ENCODE measurements at regions not wholly inside any gene's neighbourhood (a gene's known extent, or its start where the extent isn't known, plus 50 kb on each side); places are given as distances from the start of the nearest gene placed in this dataset.

GRCh38 chr4:53695540-53696463, 104.5 kb upstream of the LNX1 start:
- peaks cover 0 to 4% (median 0%) of the 10 kb centered on the region in 9 donors for H3K4me1 ChIP-seq
- no peak for DNase-seq
- ATAC-seq: no peak
- no peak overlapping the region for H3K27ac ChIP-seq
- H3K27me3 ChIP-seq: peaks cover 0 to 5% (median 0%) of the 10 kb centered on the region in 7 donors
- peaks cover 0 to 10% (median 0%) of the 10 kb centered on the region in 11 donors for H3K9me3 ChIP-seq
- no peaks in the 10 kb centered on the region for H3K36me3 ChIP-seq
- intact Hi-C loops (cut with DNase I): no loop called here
- no peak overlapping the region for H3K4me3 ChIP-seq
- TF ChIP-seq CTCF (IDR thresholded peaks at IDR 0.05): no peak
- 58 to 67% methylated on average over 7 of the region's 7 CpGs for WGBS, 2 donors

DNA sequence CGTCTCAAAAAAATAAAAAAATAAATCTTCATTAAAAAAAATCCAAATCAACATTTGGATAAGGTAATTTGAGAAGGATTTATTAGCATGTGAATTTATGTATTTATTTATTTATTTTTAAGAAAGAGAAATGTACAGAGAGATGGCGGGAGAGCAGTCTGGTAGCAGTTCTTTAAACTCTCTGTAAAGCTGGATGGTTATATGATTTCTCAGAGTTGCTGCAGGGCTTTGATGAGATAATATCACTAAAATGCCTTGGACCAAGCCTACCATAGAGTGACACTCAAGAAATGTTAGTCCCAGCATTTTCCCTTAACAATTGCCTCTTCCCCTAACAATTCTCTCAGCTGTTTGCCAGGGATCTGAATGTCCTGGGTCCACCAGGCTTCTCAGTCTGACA, 103.4 kb upstream of the LNX1 start:
- peaks cover 0 to 5% (median 0%) of the 10 kb centered on the region in 7 donors for H3K27me3 ChIP-seq
- no peaks in the 10 kb centered on the region for H3K36me3 ChIP-seq
- intact Hi-C loops (cut with DNase I): no loop called here
- WGBS, 2 donors: 99 to 100% methylated on average over 2 of the region's 2 CpGs
- peaks cover 0 to 10% (median 0%) of the 10 kb centered on the region in 11 donors for H3K9me3 ChIP-seq
- no peak overlapping the region for H3K4me3 ChIP-seq
- H3K27ac ChIP-seq: no peak overlapping the region
- peaks cover 0 to 4% (median 0%) of the 10 kb centered on the region in 9 donors for H3K4me1 ChIP-seq
- ATAC-seq (no peak), DNase-seq (no peak)
- no peak for TF ChIP-seq CTCF (IDR thresholded peaks at IDR 0.05)

DNA sequence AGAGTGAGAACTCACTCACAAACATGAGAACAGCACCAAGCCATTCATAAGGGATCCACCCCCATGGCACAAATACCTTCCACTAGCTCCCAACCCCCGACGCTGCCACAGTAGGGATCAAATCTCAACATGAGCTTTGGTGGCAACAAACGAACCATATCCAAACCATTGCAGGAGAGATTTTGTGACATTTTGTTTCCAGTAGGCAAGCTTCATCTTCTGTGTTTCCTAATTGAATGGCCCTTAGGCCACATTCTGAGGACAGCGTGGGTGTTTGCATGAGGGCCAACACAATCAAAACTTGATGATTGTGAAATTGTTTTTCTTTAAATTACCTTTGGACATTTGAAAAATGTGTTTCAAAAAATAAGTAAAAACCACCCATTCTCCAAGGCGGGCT, 102.6 kb upstream of the LNX1 start:
- TF ChIP-seq CTCF (IDR thresholded peaks at IDR 0.05): no peak
- no peaks in the 10 kb centered on the region for H3K36me3 ChIP-seq
- no peak overlapping the region for H3K4me3 ChIP-seq
- ATAC-seq (no peak), DNase-seq (no peak)
- peaks cover 0 to 5% (median 0%) of the 10 kb centered on the region in 7 donors for H3K27me3 ChIP-seq
- peaks cover 0 to 7% (median 0%) of the 10 kb centered on the region in 9 donors for H3K4me1 ChIP-seq
- H3K9me3 ChIP-seq: peaks cover 0 to 10% (median 0%) of the 10 kb centered on the region in 11 donors
- intact Hi-C loops (cut with DNase I): no loop called here
- 91 to 94% methylated on average over 5 of the region's 5 CpGs for WGBS, 2 donors
- no peak overlapping the region for H3K27ac ChIP-seq

DNA sequence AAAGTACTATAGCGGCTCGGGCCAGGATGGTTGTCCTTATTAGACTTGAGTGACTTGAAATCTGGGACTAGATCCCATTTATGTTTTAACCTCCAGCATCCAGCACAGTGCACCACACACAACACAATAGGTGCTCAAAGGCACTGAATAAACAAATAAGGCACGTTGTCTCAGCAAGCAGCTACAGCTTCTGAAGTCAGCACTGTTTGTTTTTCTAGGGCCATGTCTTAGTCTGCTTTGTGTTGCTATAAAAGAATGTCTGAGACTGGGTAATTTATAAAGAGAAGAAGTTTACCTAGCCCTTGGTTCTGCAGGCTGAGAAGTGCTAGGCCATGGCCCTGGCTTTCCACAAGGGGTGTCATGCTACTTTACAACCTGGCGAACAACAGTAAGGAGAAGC, 102.1 kb upstream of the LNX1 start:
- Histone ChIP-seq H3K27me3 (peaks cover 0 to 5% (median 0%) of the 10 kb centered on the region in 7 donors), H3K36me3 (no peaks in the 10 kb centered on the region), H3K4me1 (peaks cover 0 to 12% (median 0%) of the 10 kb centered on the region in 9 donors), H3K4me3 (no peak overlapping the region), H3K9me3 (peaks cover 0 to 10% (median 0%) of the 10 kb centered on the region in 11 donors), H3K27ac (no peak overlapping the region)
- WGBS, 2 donors: 95 to 99% methylated on average over 4 of the region's 4 CpGs
- no peak for TF ChIP-seq CTCF (IDR thresholded peaks at IDR 0.05)
- intact Hi-C loops (cut with DNase I): no loop called here
- ATAC-seq: no peak
- no peak for DNase-seq
